ENCODE measurements at regions not wholly inside any gene's neighbourhood (a gene's known extent, or its start where the extent isn't known, plus 50 kb on each side); places are given as distances from the start of the nearest gene placed in this dataset.

DNA sequence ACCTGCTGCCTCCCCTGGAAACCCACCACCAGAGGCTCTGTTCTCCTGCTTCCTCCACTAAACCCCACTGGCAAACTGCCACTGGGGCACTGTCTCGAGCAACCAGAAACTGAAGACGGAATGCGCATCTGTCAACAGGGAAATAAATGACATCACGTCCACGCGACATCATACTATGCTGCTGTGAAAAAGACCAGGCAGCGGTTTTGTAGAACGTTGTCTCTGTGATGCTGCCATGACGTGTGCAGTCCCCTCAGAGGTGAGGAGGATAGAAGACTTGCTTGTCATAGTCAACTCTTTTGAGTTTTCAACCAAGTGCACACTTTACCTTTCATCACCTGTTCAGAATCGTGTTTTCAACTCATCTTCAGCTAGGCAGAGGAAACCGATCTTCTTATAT, 203.0 kb upstream of the IGF1R start:
- no peaks in the 10 kb centered on the region for H3K36me3 ChIP-seq (ENCODE audit: control insufficient read depth in 2 of 2, extremely low read depth in 1 of 2, insufficient read depth in 2 of 2, low read length in 2 of 2)
- DNase-seq (ENCODE audit: low read depth, low spot score) (no peak), FAIRE-seq (no peak)
- CTCF ChIA-PET: no interaction called here
- no peak overlapping the region for H3K4me3 ChIP-seq (replicated peaks in 1 of 3; ENCODE audit: insufficient read depth in 1 of 3, low read depth in 1 of 3, low read length in 3 of 3)
- H3K27me3 ChIP-seq (ENCODE audit: control insufficient read depth in 2 of 2, insufficient read depth in 2 of 2, low read length in 2 of 2): no peaks in the 10 kb centered on the region
- TF ChIP-seq MYC (IDR thresholded peaks at IDR 0.05; ENCODE audit: low read depth, low read length) (no peak), EZH2 (IDR thresholded peaks at IDR 0.05; ENCODE audit: borderline replicate concordance, low read depth, low read length, severe bottlenecking) (no peak), POLR2AphosphoS5 (IDR thresholded peaks at IDR 0.05; ENCODE audit: insufficient read depth, low read depth, low read length) (no peak), GATA2 (IDR thresholded peaks at IDR 0.05; ENCODE audit: insufficient read depth, insufficient read length, low read depth, low read length) (no peak), JUN (IDR thresholded peaks at IDR 0.05; ENCODE audit: borderline replicate concordance, insufficient read depth, insufficient read length, low read depth) (no peak), POLR2A (IDR thresholded peaks at IDR 0.05; ENCODE audit: low read depth, low read length) (no peak), FOS (IDR thresholded peaks at IDR 0.05; ENCODE audit: borderline replicate concordance, insufficient read depth, low read length) (no peak)
- TF ChIP-seq, protein P1, sequence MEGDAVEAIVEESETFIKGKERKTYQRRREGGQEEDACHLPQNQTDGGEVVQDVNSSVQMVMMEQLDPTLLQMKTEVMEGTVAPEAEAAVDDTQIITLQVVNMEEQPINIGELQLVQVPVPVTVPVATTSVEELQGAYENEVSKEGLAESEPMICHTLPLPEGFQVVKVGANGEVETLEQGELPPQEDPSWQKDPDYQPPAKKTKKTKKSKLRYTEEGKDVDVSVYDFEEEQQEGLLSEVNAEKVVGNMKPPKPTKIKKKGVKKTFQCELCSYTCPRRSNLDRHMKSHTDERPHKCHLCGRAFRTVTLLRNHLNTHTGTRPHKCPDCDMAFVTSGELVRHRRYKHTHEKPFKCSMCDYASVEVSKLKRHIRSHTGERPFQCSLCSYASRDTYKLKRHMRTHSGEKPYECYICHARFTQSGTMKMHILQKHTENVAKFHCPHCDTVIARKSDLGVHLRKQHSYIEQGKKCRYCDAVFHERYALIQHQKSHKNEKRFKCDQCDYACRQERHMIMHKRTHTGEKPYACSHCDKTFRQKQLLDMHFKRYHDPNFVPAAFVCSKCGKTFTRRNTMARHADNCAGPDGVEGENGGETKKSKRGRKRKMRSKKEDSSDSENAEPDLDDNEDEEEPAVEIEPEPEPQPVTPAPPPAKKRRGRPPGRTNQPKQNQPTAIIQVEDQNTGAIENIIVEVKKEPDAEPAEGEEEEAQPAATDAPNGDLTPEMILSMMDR (IDR thresholded peaks at IDR 0.05; ENCODE audit: extremely low read depth in 1 of 2, insufficient read depth in 1 of 2, low read depth in 1 of 2, low read length in 2 of 2): no peak
- TF ChIP-seq, protein P2, sequence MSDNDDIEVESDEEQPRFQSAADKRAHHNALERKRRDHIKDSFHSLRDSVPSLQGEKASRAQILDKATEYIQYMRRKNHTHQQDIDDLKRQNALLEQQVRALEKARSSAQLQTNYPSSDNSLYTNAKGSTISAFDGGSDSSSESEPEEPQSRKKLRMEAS (IDR thresholded peaks at IDR 0.05; ENCODE audit: insufficient read depth, insufficient read length): no peak
- dilution Hi-C loops (cut with MboI; ENCODE audit: extremely low pct_ligation_motif_present, low sequenced_read_pairs): no loop called here
- no peak overlapping the region for H3K27ac ChIP-seq (ENCODE audit: insufficient read depth, low read depth, low read length)
- H3K9me1 ChIP-seq (replicated peaks; ENCODE audit: control insufficient read depth, extremely low read depth, insufficient read depth, low read length): no peaks in the 10 kb centered on the region
- no peaks in the 10 kb centered on the region for H3K9me3 ChIP-seq (replicated peaks; ENCODE audit: control insufficient read depth, insufficient read depth, low read length)
- H4K20me1 ChIP-seq (replicated peaks; ENCODE audit: control insufficient read depth, extremely low read depth, insufficient read depth, low read length): no peaks in the 10 kb centered on the region
- H2AFZ ChIP-seq (ENCODE audit: low read depth, low read length): no peak overlapping the region
- intact Hi-C loops (cut with micrococcal nuclease): loop anchor here (10.0 kb wide), 1 partner anchor 339 kb away; no protein-coding TSS in a partner anchor
- no TSS peak for BruUV-seq (replicated peaks)
- no peaks in the 10 kb centered on the region for H3K79me2 ChIP-seq (ENCODE audit: control insufficient read depth, insufficient read depth, low read length)
- no peak overlapping the region for H3K4me2 ChIP-seq (ENCODE audit: insufficient read depth, low read length)
- POLR2A ChIA-PET: no interaction called here
- no peaks in the 10 kb centered on the region for H3K4me1 ChIP-seq (ENCODE audit: control insufficient read depth, extremely low read depth, insufficient read depth, low read length)
- H3K9ac ChIP-seq (replicated peaks; ENCODE audit: extremely low read depth, insufficient read depth, low read length): no peak overlapping the region
